SK-N-SH (cell line): ENCODE measurements at regions not wholly inside any gene's neighbourhood (a gene's known extent, or its start where the extent isn't known, plus 50 kb on each side); places are given as distances from the start of the nearest gene placed in this dataset.

Experiments used
- CTCF ChIA-PET: fragments of 300-600, 350-600 bp; formaldehyde crosslinking; extraction: SDS; loops from one replicate; lab custom pipeline; 2021; lab: Yijun Ruan, JAX
- POLR2A ChIA-PET: fragments of 350-600 bp; sonication (Branson Sonifier 250); formaldehyde crosslinking; extraction: SDS; loops from one replicate; lab custom pipeline; 2020; ENCODE audit warnings: antibody characterized with exemption, inconsistent platforms; lab: Yijun Ruan, JAX
- DNase-seq: peaks from one replicate; pipeline ENCODE4 v3.0.0; 2012
- H2AFZ ChIP-seq: fragments of 200-600 bp; sonication (generic); 2 replicates; pipeline ENCODE4 v1.8.1; 2016; ENCODE audit warnings: antibody characterized with exemption, mild to moderate bottlenecking, low read depth
- H3F3A ChIP-seq: fragments of 200-600 bp; sonication (generic); replicated peaks from 2 replicates; pipeline ENCODE3; 2016; ENCODE audit warnings: antibody characterized with exemption, mild to moderate bottlenecking; ENCODE audit not compliant: insufficient read depth
- H3K27ac ChIP-seq, 2 experiments: fragments of 200-500 bp in 1 of 2; fragments of 200-600 bp in 1 of 2; sonication (Bioruptor generic) in 1 of 2; sonication (generic), shearing (Covaris generic) in 1 of 2; 2 replicates each; pipeline versions ENCODE4 v1.5.1 to v1.6.1; 2014 to 2016; ENCODE audit warnings: low read depth in 2 of 2, inconsistent platforms in 1 of 2, low read length in 1 of 2, mild to moderate bottlenecking in 1 of 2, mixed read lengths in 1 of 2
- H3K27me3 ChIP-seq: fragments of 200-600 bp; sonication (generic), shearing (Covaris generic); 2 replicates; pipeline ENCODE4 v1.6.1; 2016; ENCODE audit warnings: mixed run types; ENCODE audit not compliant: insufficient read depth
- H3K36me3 ChIP-seq, 2 experiments: fragments of 200-500 bp in 1 of 2; fragments of 200-600 bp in 1 of 2; sonication (Bioruptor generic) in 1 of 2; sonication (generic) in 1 of 2; replicated peaks in 1 of 2; 2 replicates each; pipeline versions ENCODE3 to v1.5.1; 2014 to 2016; ENCODE audit warnings: low read length in 1 of 2, mild to moderate bottlenecking in 1 of 2; ENCODE audit not compliant: insufficient read depth in 2 of 2, control insufficient read depth in 1 of 2
- H3K4me1 ChIP-seq, 2 experiments: fragments of 200-500 bp in 1 of 2; fragments of 200-600 bp in 1 of 2; sonication (Bioruptor generic) in 1 of 2; sonication (generic), shearing (Covaris generic) in 1 of 2; 2 replicates each; pipeline versions ENCODE4 v1.5.1 to v1.6.1; 2014 to 2016; ENCODE audit warnings: low read depth in 1 of 2, low read length in 1 of 2, mixed run types in 1 of 2; ENCODE audit not compliant: insufficient read depth in 2 of 2, control insufficient read depth in 1 of 2
- H3K4me2 ChIP-seq: fragments of 200-600 bp; sonication (generic), shearing (Covaris generic); 2 replicates; pipeline ENCODE4 v1.6.1; 2017; ENCODE audit warnings: mixed run types
- H3K4me3 ChIP-seq, 2 experiments: fragments of 200-500 bp in 1 of 2; fragments of 200-600 bp in 1 of 2; sonication (Bioruptor generic) in 1 of 2; sonication (generic), shearing (Covaris generic) in 1 of 2; 2 replicates each; pipeline versions ENCODE4 v1.5.1 to v1.8.1; 2014 to 2016; ENCODE audit warnings: low read depth in 2 of 2, inconsistent platforms in 1 of 2, low read length in 1 of 2, mild to moderate bottlenecking in 1 of 2, mixed read lengths in 1 of 2, moderate library complexity in 1 of 2
- H3K79me2 ChIP-seq: fragments of 200-600 bp; sonication (generic); 2 replicates; pipeline ENCODE4 v1.8.1; 2017; ENCODE audit warnings: mild to moderate bottlenecking; ENCODE audit not compliant: insufficient read depth
- H3K9ac ChIP-seq: fragments of 200-600 bp; sonication (generic); 2 replicates; pipeline ENCODE4 v1.6.1; 2017; ENCODE audit warnings: mixed run types
- H3K9me2 ChIP-seq: fragments of 200-600 bp; sonication (generic); 2 replicates; pipeline ENCODE4 v1.6.1; 2017; ENCODE audit warnings: mixed run types
- H3K9me3 ChIP-seq: fragments of 200-600 bp; sonication (generic); 2 replicates; pipeline ENCODE4 v1.6.1; 2017; ENCODE audit warnings: mixed run types, mild to moderate bottlenecking, moderate library complexity
- H4K20me1 ChIP-seq: fragments of 200-600 bp; sonication (generic); 2 replicates; pipeline ENCODE4 v1.6.1; 2017; ENCODE audit warnings: mild to moderate bottlenecking, mixed run types; ENCODE audit not compliant: insufficient read depth
- CHD2 ChIP-seq: fragments of 150-350 bp; IDR thresholded peaks from 2 replicates; pipeline ENCODE4 v1.6.1; 2018; ENCODE audit warnings: low read length; ENCODE audit not compliant: partially characterized antibody
- CTCF ChIP-seq: fragments of 200-600 bp; sonication (generic); IDR thresholded peaks from 2 replicates; pipeline ENCODE4 v1.6.1; 2017; ENCODE audit warnings: antibody characterized with exemption, mild to moderate bottlenecking, moderate library complexity
- ELF1 ChIP-seq: IDR thresholded peaks from 2 replicates; pipeline ENCODE4 v1.4.0; 2012
- EZH2phosphoT487 ChIP-seq: fragments of 200-600 bp; sonication (generic); IDR thresholded peaks from 2 replicates; pipeline ENCODE4 v1.6.1; 2017; ENCODE audit warnings: low read depth, mixed run types, mild to moderate bottlenecking, antibody characterized with exemption, moderate library complexity, borderline replicate concordance
- FOXM1 ChIP-seq: IDR thresholded peaks from 2 replicates; pipeline ENCODE4 v1.4.0; 2012; ENCODE audit warnings: low read depth, mild to moderate bottlenecking
- GATA2 ChIP-seq: sonication (generic); formaldehyde crosslinking; IDR thresholded peaks from 2 replicates; pipeline ENCODE4 v1.5.0; 2020; ENCODE audit warnings: mild to moderate bottlenecking, missing genetic modification reagents
- JUND ChIP-seq: IDR thresholded peaks from 2 replicates; pipeline ENCODE4 v1.4.0; 2012
- MAX ChIP-seq: IDR thresholded peaks from 2 replicates; pipeline ENCODE4 v1.4.0; 2012; ENCODE audit warnings: low read depth
- MEF2A ChIP-seq: IDR thresholded peaks from 2 replicates; pipeline ENCODE4 v1.4.0; 2012; ENCODE audit warnings: low read depth, borderline replicate concordance
- MXI1 ChIP-seq: IDR thresholded peaks from 2 replicates; pipeline ENCODE4 v1.6.1; 2012; ENCODE audit warnings: mild to moderate bottlenecking, low read depth, low read length, improper control_type of control experiment
- NFIC ChIP-seq: IDR thresholded peaks from 2 replicates; pipeline ENCODE4 v1.4.0; 2012; ENCODE audit warnings: borderline replicate concordance
- POLR2AphosphoS5 ChIP-seq: IDR thresholded peaks from 2 replicates; pipeline ENCODE4 v1.6.1; 2012; ENCODE audit warnings: low read depth, low read length
- RAD21 ChIP-seq: IDR thresholded peaks from 2 replicates; pipeline ENCODE4 v1.6.1; 2012; ENCODE audit warnings: mild to moderate bottlenecking, low read length
- RFX5 ChIP-seq: IDR thresholded peaks from 2 replicates; pipeline ENCODE4 v1.6.1; 2012; ENCODE audit warnings: mild to moderate bottlenecking, improper control_type of control experiment, low read length
- SMC3 ChIP-seq: IDR thresholded peaks from 2 replicates; pipeline ENCODE4 v1.6.1; 2012; ENCODE audit warnings: low read depth, low read length, improper control_type of control experiment
- TAF1 ChIP-seq: IDR thresholded peaks from 2 replicates; pipeline ENCODE4 v1.6.1; 2012; ENCODE audit warnings: low read depth, mild to moderate bottlenecking, low read length, moderate library complexity, borderline replicate concordance
- TCF12 ChIP-seq: IDR thresholded peaks from 2 replicates; pipeline ENCODE4 v1.4.0; 2012
- WGBS: methylation state at CpG from one replicate; pipeline ENCODE4 v1.1.6; 2017; ENCODE audit warnings: low lambda C conversion rate; 5-methylcytosine and 5-hydroxymethylcytosine counted together
- TF ChIP-seq, protein P1 (sequence below): IDR thresholded peaks from 2 replicates; pipeline ENCODE4 v1.4.0; 2012; ENCODE audit warnings: low read depth, borderline replicate concordance

DNA sequence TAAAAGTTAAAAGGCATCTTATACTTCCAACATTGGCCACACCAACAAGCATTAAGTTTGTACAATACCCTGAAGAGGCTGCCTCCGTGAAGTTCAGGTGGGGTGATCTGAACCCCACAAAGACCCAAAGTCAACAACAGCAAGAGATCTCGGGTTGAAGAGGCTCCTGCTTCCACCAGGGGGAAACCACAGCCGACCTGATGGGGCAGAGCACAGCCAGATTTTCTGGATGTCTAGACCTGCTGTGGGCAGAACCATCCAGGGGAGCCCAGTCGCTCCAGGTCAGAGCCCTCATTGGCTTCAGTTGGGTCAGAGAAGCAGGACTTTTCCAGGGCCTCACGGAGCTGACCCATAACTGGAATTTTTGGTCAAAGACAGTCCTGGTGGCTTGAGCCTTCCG is 66.5 kb upstream of the ACKR3 start:
- Histone ChIP-seq H3K27me3 (no peaks in the 10 kb centered on the region; the same call in 1 of the 2 replicates), H3K4me2 (no peak overlapping the region), H3K4me1 (no peaks in the 10 kb centered on the region; a peak in 1 of 4 replicates), H3K9me3 (no peaks in the 10 kb centered on the region), H3K9ac (no peak overlapping the region), H3K27ac (no peak overlapping the region), H4K20me1 (no peaks in the 10 kb centered on the region), H3K4me3 (no peak overlapping the region), H3K9me2 (no peaks in the 10 kb centered on the region), H3F3A (no peaks in the 10 kb centered on the region), H3K79me2 (no peaks in the 10 kb centered on the region), H2AFZ (no peak overlapping the region), H3K36me3 (no peaks in the 10 kb centered on the region)
- whole genome bisulfite sequencing = 26% methylated on average over 4 of the region's 6 CpGs
- no peak for TF ChIP-seq MAX
- TF ChIP-seq ELF1 = no peak
- no peak for TF ChIP-seq TCF12
- no peak for TF ChIP-seq MXI1
- TF ChIP-seq MEF2A = no peak
- no peak for TF ChIP-seq SMC3
- no peak for TF ChIP-seq GATA2 (CRISPR knock-in tag)
- DNase-seq = peak; percentile 29
- CTCF ChIA-PET = interaction anchor here (1.2 to 1.7 kb wide), 2 partner anchors 10 to 558 kb away, joined by 3 to 8 read pairs; no protein-coding TSS in a partner anchor
- POLR2A ChIA-PET = no interaction called here

DNA sequence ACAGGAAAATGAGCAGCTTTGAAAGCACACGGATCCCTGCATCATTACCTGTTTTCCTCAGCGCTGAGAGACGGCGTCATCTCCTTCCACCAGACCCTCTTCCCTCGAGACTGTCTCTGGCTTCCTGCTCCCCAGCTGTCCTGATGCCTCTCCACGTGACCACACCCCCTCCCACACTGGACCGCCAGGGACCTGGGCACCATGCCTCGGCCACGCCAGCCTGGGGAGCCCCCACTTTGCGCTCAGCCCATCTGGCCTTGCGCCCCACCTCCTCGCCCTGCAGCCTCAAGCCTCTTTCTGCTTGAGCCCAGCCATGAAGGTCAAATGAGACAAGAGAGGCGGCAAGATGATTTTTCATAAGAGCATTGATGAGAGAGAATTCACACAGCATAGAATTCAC is 66.0 kb upstream of the ACKR3 start:
- H3K36me3 ChIP-seq = no peaks in the 10 kb centered on the region
- H3K9me3 ChIP-seq = no peaks in the 10 kb centered on the region
- no peaks in the 10 kb centered on the region for H3F3A ChIP-seq
- H3K79me2 ChIP-seq = no peaks in the 10 kb centered on the region
- 35% methylated on average over 13 of the region's 13 CpGs for WGBS
- POLR2A ChIA-PET = no interaction called here
- no peak overlapping the region for H3K4me3 ChIP-seq
- no peak overlapping the region for H3K4me2 ChIP-seq
- DNase-seq = no peak
- no peak overlapping the region for H2AFZ ChIP-seq
- no peak overlapping the region for H3K9ac ChIP-seq
- H3K9me2 ChIP-seq = no peaks in the 10 kb centered on the region
- no peak overlapping the region for H3K27ac ChIP-seq
- H4K20me1 ChIP-seq = no peaks in the 10 kb centered on the region
- no peaks in the 10 kb centered on the region; the same call in 1 of the 2 replicates for H3K27me3 ChIP-seq
- TF ChIP-seq MAX (no peak), POLR2AphosphoS5 (no peak), TAF1 (no peak), TCF12 (no peak), CHD2 (no peak)
- CTCF ChIA-PET = interaction anchor here (1.7 kb wide), 1 partner anchor 9 kb away, joined by 8 read pairs; no protein-coding TSS in a partner anchor
- H3K4me1 ChIP-seq = no peaks in the 10 kb centered on the region; a peak in 1 of 4 replicates

- H3K79me2 ChIP-seq = no peaks in the 10 kb centered on the region
- H2AFZ ChIP-seq = no peak overlapping the region
- H3K27me3 ChIP-seq = no peaks in the 10 kb centered on the region; the same call in 1 of the 2 replicates
- TF ChIP-seq RAD21 (no peak), CHD2 (no peak), NFIC (no peak), EZH2phosphoT487 (no peak), RFX5 (no peak), TAF1 (no peak), JUND (no peak), FOXM1 (no peak), CTCF (no peak)
- TF ChIP-seq, protein P1, sequence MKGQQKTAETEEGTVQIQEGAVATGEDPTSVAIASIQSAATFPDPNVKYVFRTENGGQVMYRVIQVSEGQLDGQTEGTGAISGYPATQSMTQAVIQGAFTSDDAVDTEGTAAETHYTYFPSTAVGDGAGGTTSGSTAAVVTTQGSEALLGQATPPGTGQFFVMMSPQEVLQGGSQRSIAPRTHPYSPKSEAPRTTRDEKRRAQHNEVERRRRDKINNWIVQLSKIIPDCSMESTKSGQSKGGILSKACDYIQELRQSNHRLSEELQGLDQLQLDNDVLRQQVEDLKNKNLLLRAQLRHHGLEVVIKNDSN = no peak
- TF ChIP-seq, all 33 proteins: peak for 0
- POLR2A ChIA-PET = no interaction called here
- Histone ChIP-seq H3K4me2 (no peak overlapping the region), H4K20me1 (no peaks in the 10 kb centered on the region), H3K9ac (no peak overlapping the region), H3K36me3 (no peaks in the 10 kb centered on the region), H3K4me1 (no peaks in the 10 kb centered on the region; a peak in 1 of 4 replicates), H3K9me2 (no peaks in the 10 kb centered on the region), H3K4me3 (no peak overlapping the region), H3K9me3 (no peaks in the 10 kb centered on the region), H3F3A (no peaks in the 10 kb centered on the region), H3K27ac (no peak overlapping the region)
- DNase-seq = no peak
- 54% methylated on average over 3 of the region's 3 CpGs for WGBS
- CTCF ChIA-PET = no interaction called here
Measured at GRCh38 chr2:236505041-236505440, 64.6 kb upstream of the ACKR3 start.
